Liver (tissue), 3 donors: ENCODE measurements at regions not wholly inside any gene's neighbourhood (a gene's known extent, or its start where the extent isn't known, plus 50 kb on each side); places are given as distances from the start of the nearest gene placed in this dataset.

Source experiments
- CTCF ChIP-seq: fragments of 150-350 bp; IDR thresholded peaks from 2 replicates; pipeline ENCODE4 v1.5.1; 2017; ENCODE audit warnings: improper control_type of control experiment, low read depth, low read length; ENCODE audit not compliant: missing input control
- EGR1 ChIP-seq, 2 donors: IDR thresholded peaks; 2 replicates each; pipeline ENCODE4 v1.6.1; 2016 to 2018; ENCODE audit warnings: antibody characterized with exemption in 2 of 2, low read depth in 2 of 2
- FOXA1 ChIP-seq: IDR thresholded peaks from 2 replicates; pipeline ENCODE4 v1.6.1; 2016; ENCODE audit warnings: antibody characterized with exemption
- JUND ChIP-seq, 2 donors: IDR thresholded peaks; 2 replicates each; pipeline ENCODE4 v1.6.1; 2016; ENCODE audit warnings: antibody characterized with exemption in 2 of 2
- MAX ChIP-seq: IDR thresholded peaks from 2 replicates; pipeline ENCODE4 v1.6.1; 2016; ENCODE audit warnings: antibody characterized with exemption
- REST ChIP-seq: IDR thresholded peaks from 2 replicates; pipeline ENCODE4 v1.6.1; 2016; ENCODE audit warnings: antibody characterized with exemption, mild to moderate bottlenecking
- YY1 ChIP-seq: IDR thresholded peaks from 2 replicates; pipeline ENCODE4 v1.6.1; 2016; ENCODE audit warnings: antibody characterized with exemption, mild to moderate bottlenecking
- donor health status: healthy.
- donor health status: healthy.

- TF ChIP-seq REST (no peak), CTCF (no peak), MAX (no peak), JUND (IDR thresholded peaks at IDR 0.05) (no peak), YY1 (no peak), EGR1 (IDR thresholded peaks at IDR 0.05; ENCODE audit: low read depth in 2 of 2) (no peak), FOXA1 (no peak)
These were observed 745.4 kb downstream of the TLR4 start for GRCh38 chr9:118449554-118449953.
